HG02852 (cell line): ENCODE measurements at regions not wholly inside any gene's neighbourhood (a gene's known extent, or its start where the extent isn't known, plus 50 kb on each side); places are given as distances from the start of the nearest gene placed in this dataset.

Experiments used
- ATAC-seq: cut with Tn5 transposase; IDR thresholded peaks from one replicate; pipeline ENCODE4 v1.9.1; 2021; ENCODE audit warnings: mild to moderate bottlenecking, moderate library complexity; ENCODE audit not compliant: unreplicated experiment

DNA sequence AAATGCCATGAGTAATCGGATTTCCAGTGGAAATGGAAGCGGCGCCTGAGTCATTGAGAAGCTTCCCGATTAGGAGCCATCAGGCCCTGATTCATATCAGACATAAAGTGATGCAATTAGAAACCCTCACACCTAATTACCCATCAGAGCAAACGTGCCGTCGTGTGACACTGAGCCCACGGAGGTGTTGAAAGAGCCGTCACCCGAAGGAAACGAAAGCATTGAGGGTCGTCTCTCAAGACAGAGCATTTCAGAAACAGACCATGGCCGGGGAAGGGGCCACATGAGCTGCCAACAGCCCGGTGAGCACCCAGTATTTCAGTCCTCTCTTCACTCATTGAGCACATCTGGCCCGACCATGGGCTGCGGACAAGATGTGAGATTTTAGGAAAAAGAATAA is 829.3 kb downstream of the TBC1D22A start:
- ATAC-seq: no peak

DNA sequence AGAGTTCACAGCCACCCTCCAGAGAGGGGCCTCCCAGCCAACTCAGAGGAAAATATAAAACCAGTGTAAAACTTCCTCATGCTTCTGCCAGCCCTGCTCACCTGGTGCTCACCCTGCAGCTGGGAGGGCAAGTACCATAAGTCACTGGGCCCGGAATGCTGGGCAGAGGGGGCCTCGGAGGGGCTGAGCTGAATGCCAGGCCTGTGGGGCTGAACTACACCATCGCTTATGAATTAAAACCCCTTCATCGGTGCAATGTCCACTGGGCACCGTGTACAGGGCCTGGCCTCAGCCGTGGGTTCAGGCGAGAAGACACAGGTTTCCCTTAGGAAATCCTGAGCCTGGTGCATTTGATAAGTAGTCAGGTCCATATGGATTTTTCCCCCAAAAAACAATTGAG is 828.6 kb downstream of the TBC1D22A start:
- no peak for ATAC-seq

DNA sequence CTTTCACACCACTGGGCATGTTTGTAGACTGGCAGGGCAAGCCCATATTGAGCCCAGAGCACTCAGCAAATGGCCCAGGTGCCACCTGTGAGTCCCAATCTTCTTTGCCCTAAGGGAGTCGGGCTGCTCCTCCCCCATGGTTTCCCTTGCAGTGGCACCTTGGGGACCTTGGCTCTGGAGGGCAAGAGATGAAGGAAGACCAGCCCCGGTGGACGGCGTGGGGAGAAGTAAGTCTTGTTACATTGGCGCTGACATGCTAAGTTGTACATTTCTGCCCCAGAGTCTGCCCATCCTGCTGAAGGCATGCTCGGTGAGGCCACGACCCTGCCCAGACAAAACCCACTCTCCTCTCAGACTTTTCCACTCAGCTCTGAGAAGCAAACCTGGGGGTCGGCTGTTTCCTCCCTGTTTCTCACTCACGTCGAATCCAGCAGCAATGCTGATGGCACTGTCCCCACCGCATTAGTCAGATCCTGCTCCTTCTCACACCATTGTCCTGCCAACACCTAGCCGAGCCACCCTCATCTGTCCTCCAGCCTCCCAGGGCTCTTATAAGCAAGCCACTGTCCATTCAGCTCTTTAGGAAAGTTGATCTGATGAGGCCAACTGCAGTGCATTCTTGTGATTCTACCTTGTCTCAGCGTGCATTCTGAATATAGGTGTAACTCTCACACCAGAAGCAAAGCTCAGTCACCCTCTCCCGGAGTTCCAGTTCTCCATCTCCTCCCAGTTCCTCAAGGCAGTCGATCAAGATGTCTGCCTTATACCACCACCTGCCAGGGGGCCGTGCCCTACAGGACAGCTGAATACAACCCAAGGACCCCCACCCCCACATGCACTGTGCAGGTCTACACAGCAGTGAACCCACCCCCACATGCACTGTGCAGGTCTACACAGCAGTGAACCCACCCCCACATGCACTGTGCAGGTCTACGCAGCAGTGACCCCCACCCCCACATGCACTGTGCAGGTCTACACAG is 827.1 kb downstream of the TBC1D22A start:
- ATAC-seq: no peak

DNA sequence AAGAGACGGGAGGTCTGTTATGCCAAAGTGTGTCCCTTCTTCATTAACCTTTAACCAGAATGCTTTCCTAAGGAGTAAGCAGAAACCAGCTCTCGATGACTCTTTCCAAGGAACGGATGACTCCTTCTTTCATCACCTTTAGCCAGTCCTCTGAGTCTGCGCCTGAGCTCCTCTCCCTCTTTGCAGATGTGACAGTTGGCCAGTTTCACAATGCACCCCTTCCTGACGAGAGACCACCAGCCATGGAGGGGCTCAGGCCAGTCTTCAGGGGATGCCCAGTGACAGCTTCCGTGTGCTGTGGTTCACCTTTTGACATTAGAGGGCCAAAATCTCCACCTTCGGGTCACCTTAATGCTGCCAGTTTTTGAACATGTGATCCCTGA is 826.1 kb downstream of the TBC1D22A start:
- ATAC-seq: no peak

DNA sequence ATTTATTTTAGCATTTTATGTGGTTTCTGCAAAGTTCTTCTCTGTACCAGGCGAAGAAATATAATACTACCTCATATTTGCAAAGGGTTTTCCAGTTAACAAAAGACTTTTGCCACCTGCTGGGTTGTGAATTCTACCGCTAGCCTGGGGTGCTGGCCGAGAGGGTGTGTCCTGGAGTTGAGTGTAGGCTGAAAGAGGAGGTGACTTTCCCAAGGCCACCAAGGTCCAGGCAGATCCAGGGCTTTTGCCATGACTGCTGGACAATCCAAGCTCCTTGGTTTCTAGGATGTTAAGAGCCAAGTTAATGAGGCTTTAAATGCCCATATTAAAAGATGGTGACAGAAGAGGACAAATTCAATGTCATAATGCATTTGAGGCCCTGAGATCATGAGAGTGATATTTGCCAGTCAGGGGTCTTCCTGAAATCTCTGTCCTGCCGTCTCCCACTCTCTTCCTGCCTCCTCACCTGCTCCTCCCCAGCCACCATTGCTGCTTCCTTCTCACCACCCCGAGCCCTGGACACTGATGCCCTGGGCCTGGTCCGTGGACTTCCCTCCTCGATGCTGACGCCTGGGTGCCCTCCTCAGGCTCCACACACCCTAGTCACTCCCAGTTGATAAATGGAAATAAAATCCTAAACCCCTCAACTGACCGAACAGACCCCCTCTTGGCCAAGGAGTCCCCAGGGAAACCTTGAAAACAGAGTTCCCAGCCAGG is 825.6 kb downstream of the TBC1D22A start:
- ATAC-seq: no peak

DNA sequence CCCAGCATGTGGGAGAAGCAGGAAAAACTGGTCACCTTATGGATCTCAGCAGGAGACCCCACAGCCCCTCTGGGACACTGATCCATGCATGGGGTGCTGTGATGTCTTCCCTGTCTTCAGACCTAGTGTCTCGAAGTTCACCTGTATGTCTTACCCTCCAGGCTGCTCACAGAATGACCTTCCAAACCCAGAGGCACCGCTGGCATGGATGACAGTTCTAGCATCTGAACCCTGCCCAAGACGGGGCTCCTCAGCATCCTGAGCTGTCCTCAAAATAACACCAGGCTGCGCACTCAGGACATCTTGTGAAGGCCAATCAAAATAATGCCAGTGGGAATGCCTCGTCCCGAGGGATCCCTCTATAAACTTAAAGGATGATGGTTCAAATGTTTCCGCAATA is 824.9 kb downstream of the TBC1D22A start:
- no peak for ATAC-seq

DNA sequence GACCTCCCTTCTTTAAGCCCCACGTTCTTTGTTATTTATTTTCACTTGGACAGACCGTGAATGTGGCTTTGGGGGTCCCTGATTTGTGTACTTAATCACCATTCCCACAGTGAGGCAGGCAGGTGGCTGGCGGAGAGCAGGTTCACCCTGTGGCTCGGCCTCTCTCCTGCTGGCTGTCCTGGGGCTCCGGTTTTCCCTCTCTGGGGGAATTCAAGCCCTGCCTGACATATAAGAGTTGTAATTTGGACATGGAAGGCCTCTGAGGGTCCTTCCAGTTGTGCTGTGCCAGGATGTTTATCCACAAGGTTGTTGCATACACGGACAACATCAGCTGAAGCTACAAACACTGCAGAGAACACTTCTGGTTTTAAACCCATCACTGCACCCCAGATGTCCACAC is 824.5 kb downstream of the TBC1D22A start:
- ATAC-seq: no peak

DNA sequence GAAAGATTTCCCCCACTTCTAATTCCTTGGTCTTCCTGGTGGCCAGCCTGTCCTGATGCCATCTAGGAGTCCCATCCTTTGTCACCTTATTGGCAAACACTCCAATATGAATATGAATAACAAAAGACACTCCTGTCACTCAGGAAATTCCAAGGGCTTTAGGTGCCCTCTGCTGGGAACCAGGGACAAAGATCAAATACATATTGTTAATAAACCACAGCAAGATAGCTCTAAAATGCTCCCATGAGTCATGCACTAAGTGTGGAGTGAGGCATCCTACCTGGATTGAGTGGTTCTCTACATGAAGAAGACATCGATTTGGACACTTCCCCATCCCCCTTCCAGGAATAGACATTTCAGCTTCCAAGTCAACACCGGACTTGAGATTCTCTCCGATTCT is 823.6 kb downstream of the TBC1D22A start:
- ATAC-seq: no peak

DNA sequence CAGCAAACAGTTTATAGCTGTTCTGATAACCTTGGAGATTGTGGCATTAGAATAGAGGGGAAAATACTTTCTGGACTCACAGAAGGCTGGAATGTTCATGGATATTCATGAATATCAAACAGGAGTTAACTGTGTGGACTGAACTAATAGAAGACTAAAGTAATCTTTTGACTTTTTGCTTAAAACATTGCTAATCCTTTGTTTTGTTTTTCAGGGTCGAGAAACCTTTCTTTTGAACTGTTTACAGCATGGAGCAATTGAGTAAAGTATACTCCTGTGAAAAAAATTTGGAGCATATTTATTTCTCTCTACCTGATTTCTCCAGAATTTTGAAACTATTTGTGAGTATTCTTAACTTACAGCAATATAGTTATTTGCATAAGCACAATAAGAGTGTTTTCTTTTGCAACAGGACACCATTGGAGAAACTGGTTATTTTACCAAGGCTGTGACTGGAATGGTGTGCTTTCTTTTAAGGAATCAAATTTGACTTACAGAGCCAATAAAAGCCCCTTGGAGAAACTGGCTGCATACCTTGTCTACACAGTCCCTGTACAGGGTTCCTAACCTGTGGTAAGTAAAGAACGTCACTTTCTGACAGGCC is 821.6 kb downstream of the TBC1D22A start:
- no peak for ATAC-seq

DNA sequence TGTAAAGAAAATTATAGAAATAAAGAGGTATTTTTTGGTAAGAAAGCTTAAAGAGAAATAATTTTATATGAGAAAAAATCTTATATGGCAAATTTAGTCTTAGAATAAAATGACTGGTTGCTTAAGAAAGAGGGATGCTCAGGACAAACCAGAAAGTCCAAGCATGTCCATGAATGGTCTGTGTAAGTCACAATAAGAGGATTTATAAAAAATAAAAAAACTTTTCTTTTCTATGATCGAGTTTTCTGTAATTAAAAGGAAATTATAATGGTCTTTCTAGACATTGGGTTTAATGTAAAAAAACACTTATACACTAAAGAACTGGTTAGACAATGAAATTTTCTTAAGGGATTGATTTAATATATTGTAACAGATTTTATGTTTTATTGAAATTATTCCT is 819.6 kb downstream of the TBC1D22A start:
- ATAC-seq: no peak

DNA sequence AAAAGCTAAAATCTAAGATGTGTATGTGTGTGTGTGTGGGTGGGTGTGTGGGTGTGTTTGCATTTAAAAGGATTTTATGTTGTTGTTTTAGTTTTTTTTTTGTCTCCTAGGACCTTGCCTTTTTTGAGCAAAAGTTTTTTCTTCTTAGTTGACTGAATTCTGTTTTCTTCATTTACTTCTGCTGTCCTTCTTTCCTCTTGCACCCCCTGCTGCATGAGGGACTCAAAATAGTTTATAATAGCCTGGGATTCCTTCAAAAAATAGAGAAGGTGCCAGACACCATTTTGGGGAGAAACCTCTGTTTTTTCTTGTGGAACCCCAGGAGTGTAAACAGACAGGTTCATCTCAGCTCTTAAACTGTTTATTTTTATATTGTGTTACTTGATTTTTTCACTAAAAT is 817.7 kb downstream of the TBC1D22A start:
- ATAC-seq: no peak

DNA sequence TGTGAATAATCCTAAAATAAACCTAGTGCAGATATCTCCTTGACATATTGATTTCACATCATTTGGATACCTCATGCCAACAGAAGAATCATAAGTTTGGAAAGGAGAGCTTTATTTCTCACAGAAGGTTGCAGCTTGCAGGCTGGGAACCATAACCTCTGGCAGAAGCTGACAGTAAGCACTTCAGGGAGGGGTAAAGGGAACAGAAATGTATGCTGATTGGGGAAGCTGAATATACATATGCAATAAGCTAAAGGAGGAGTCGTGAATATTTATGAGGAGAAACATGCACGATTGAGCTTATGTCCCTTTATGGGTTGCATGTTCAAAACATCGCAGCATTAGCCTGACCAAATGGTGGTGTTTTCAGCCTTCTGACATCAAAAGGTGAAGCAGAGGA is 814.5 kb downstream of the TBC1D22A start:
- ATAC-seq: no peak

DNA sequence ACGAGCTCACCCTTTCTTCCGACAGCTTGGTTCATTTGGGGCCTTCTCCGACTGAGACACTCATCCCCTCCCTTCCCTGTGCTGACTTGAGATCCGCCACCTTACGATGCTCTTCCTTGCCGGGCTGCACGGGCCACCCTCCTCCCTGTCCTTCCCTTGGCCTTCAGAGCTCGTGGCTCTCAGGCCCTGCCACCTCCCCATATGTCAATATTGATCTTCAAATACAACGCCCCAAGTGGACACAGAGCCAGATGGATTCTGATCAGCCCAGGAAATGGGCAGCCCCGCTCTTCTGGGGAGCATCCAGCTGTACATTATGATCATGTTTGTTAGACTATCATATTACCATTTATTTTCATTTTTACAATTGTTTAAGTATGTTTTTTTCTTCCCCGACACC is 812.8 kb downstream of the TBC1D22A start:
- no peak for ATAC-seq

DNA sequence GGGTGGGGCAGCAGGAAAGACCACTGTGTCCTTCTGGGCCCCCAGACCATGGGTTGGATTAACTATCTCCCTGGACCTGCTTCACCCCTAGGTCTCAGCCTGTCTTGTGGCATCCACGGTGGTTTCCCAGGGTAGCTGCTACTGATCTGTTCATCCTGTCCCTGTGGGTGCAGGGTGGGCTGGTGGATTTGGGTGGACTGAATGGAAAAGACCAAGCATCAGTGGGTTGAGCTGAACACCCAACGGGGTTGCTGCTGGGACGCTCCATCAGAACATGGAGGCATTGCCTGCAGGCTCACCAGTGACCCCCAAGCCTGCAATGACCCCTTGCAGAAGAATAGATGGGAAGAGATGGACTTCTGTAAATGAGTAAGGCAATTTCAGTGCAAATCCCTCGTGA is 812.1 kb downstream of the TBC1D22A start:
- no peak for ATAC-seq

DNA sequence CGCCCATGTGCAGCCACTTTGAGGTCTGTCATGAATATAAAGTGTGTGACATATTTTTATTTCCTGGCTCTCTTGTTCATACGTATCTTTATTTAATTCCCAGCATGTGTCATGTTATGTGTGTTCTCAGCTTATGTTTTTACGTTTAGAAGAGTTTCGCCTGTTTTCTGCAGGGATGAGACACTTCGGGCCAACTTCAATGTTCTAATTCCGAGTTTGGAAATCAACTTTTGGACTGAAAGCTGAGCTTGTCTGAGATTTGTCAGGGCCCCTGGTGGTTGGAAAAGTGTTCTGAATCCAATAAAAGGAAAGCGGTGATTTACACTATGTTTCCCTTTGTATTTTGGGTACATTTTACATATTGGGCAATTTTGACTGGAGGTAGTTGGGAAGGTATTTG is 810.7 kb downstream of the TBC1D22A start:
- no peak for ATAC-seq

DNA sequence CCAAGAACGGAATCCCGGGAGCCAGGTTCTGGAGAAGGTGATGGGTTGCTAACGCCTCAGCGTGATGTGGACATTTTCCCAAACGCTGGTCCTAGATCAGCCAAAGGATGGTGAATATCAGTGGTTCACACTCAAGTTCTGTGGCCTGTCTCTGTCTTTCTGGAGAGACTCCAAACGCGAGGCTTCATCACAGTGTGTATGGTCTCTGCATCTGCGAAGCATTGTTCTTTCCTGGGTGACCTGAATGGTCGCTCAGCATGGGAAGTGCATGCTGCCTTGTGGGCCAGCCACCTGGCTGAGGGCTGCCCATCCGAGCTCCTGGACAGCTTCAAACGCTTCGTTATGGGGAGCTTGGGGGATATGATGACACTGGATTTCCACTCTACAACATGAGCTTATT is 810.0 kb downstream of the TBC1D22A start:
- ATAC-seq: no peak

DNA sequence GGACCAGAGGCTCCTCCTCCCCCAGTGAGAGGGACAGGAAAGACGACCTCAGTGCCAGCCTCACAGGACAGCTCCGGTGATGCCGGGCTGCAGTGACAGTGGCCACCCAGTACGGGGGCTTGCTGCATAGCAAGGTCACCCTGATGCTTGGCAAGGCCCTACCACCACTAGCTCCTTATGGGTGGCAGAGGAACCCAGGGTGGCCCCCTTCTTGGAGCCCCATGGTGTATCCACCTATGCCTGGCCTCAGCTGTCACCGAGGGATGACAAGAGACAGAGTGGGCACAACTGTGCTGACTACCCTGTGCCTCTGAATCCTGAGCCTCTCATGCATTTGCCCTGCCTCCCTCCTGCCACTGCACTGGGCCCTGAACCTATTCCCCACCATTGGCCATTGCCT is 809.2 kb downstream of the TBC1D22A start:
- no peak for ATAC-seq

DNA sequence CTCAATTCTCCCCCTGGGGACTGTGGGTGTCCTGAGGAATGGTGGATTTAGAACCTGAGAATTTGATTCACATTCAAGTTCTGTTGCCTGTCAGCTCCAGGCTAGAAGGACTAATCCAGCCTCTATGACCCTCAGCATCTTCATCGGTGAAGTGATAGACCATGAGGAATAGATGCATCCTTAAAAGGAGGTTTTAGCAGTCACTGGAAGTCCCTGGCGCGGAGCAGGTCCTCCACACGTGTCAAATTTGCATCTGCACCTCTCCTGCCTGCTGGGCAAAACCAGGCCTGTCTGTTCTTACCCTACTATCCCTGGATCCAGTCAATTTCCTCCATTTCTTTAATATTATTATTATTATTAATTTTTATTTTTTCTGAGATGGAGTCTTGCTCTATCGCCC is 808.4 kb downstream of the TBC1D22A start:
- no peak for ATAC-seq

DNA sequence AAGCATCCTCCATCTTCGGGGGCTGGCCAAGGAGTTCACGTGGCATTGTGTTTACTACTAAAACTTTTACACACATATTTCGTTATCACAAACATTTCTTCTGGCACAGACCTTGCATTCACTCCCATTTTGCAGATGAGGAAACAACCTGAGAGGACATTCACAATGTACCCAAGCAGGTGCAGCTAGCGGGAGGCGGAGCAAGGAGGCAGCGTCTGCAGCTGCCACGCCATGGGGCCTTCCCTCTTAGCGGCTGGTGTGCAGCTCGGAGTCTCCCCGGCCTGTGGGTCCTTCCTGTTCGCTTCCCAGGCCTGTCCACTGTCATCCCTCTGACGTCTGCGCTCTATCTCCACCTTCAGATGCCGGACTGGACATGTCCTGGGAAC is 807.8 kb downstream of the TBC1D22A start:
- no peak for ATAC-seq

DNA sequence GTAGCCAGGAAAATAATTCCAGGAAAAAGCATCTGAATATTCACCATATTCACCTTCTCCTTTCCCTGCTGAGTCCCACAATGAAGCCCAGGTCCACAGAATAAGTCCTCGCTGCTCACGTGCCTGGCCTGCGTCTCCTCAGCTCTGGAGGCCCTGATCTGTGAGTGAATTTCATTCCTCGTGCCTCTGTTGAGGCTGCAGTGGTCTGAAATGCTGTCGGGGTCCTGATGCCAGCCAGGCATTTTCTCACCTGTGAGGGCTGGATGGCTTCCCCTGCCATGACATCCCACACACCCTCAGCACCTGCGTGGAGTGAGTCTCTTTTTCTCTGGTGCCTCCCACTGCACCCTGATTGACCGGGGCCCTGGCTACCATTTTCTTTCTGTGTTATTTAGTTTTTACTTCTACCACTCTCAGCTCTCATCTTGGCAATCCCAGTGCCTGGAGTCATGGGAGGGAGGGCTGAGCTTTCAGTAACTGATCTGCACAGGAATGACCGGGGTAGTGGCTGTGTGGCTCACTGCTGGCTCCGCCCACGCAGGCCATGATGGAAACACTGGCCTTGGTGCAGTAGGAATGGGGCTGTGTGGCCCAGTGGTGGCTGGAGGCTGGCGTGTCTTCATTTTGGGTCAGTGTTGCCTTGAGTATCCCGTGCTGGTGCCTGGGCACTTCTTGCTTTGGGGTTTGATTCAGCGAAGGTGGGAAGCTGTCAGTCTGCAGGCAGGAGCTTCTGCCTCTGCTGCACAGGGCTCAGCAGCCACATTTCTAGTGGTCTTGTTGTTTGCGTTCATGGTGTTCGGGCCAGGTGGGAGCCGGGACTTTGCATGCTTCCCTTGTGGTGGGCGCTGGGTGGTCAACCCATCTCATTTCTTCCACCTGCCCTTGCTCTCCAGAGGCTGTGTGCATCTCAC is 807.2 kb downstream of the TBC1D22A start:
- no peak for ATAC-seq

DNA sequence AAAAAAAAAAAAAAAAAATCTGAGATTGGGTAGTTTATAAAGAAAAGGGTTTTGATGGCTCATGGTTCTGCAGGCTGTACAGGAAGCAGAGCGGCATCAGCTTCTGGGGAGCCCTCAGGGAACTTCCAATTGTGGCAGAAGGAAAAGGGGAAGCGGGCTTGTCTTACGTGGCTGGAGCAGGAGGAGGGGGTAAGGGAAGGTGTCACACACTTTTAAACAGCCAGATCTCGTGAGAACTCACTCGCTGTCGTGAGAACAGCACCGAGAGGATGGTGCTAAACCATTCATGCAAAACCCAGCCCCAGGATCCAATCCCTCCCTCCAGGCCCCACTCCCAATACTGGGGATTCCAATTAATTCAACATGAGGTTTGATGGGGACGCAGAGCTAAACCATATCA is 806.2 kb downstream of the TBC1D22A start:
- no peak for ATAC-seq
